ENCODE measurements at regions not wholly inside any gene's neighbourhood (a gene's known extent, or its start where the extent isn't known, plus 50 kb on each side); places are given as distances from the start of the nearest gene placed in this dataset.

GRCh38 chr17:33816036-33816435, 439.0 kb upstream of the CCL2 start:
- H3K9ac ChIP-seq (ENCODE audit: low read depth in 1 of 2, low read length in 2 of 2) = no peak overlapping the region
- no peaks in the 10 kb centered on the region for H3K36me3 ChIP-seq (ENCODE audit: control insufficient read depth in 4 of 4, insufficient read depth in 3 of 4, low read depth in 1 of 4, low read length in 3 of 4)
- H3K4me1 ChIP-seq (ENCODE audit: control insufficient read depth in 4 of 4, insufficient read depth in 4 of 4, low read length in 3 of 4) = no peaks in the 10 kb centered on the region
- 68% methylated on average over 2 of the region's 2 CpGs for WGBS
- no peak for DNase-seq (ENCODE audit: low spot score)
- no peak for TF ChIP-seq RAD21 (IDR thresholded peaks at IDR 0.05)
- no peak for TF ChIP-seq EGR1 (IDR thresholded peaks at IDR 0.05; ENCODE audit: low read depth in 2 of 2)
- no peak for TF ChIP-seq MAX (IDR thresholded peaks at IDR 0.05)
- no peak for TF ChIP-seq ATF3 (IDR thresholded peaks at IDR 0.05)
- TF ChIP-seq ZBTB33 (IDR thresholded peaks at IDR 0.05) = no peak
- no peak for TF ChIP-seq GABPA (IDR thresholded peaks at IDR 0.05 in 1 of 2, conservative IDR thresholded peaks at IDR 0.05 in 1 of 2)
- no peak for TF ChIP-seq HNF4G (IDR thresholded peaks at IDR 0.05)
- TF ChIP-seq HNF4A (conservative IDR thresholded peaks at IDR 0.05) = no peak
- TF ChIP-seq TAF1 (conservative IDR thresholded peaks at IDR 0.05) = no peak
- no peak for TF ChIP-seq CTCF (IDR thresholded peaks at IDR 0.05; ENCODE audit: low read depth, low read length, missing input control)
- no peak for TF ChIP-seq SP1 (IDR thresholded peaks at IDR 0.05)
- no peak for TF ChIP-seq JUND (IDR thresholded peaks at IDR 0.05)
- TF ChIP-seq NR2F2 (IDR thresholded peaks at IDR 0.05) = no peak
- no peak for TF ChIP-seq FOXA1 (IDR thresholded peaks at IDR 0.05)
- TF ChIP-seq FOXA2 (IDR thresholded peaks at IDR 0.05) = no peak
- H3K9me3 ChIP-seq (ENCODE audit: control insufficient read depth in 4 of 4, low read length in 3 of 4) = no peaks in the 10 kb centered on the region
- no peak overlapping the region for H3K27ac ChIP-seq (ENCODE audit: low read depth in 1 of 2, low read length in 2 of 2)
- H3K27me3 ChIP-seq (ENCODE audit: control insufficient read depth in 4 of 4, insufficient read depth in 4 of 4, low read length in 3 of 4) = peaks cover 0 to 12% (median 0%) of the 10 kb centered on the region in 4 donors
- H3K4me3 ChIP-seq (ENCODE audit: low read depth in 1 of 3, low read length in 3 of 3) = no peak overlapping the region

GRCh38 chr17:33816842-33817617, 438.1 kb upstream of the CCL2 start:
- WGBS = 55% methylated on average over 9 of the region's 9 CpGs
- no peak overlapping the region for H3K27ac ChIP-seq (ENCODE audit: low read depth in 1 of 2, low read length in 2 of 2)
- no peak for TF ChIP-seq YY1 (IDR thresholded peaks at IDR 0.05)
- TF ChIP-seq ZBTB33 (IDR thresholded peaks at IDR 0.05) = no peak
- TF ChIP-seq HNF4G (IDR thresholded peaks at IDR 0.05) = no peak
- TF ChIP-seq JUND (IDR thresholded peaks at IDR 0.05) = no peak
- no peak for TF ChIP-seq ATF3 (IDR thresholded peaks at IDR 0.05)
- no peak for TF ChIP-seq FOXA2 (IDR thresholded peaks at IDR 0.05)
- TF ChIP-seq GABPA (IDR thresholded peaks at IDR 0.05 in 1 of 2, conservative IDR thresholded peaks at IDR 0.05 in 1 of 2) = no peak
- TF ChIP-seq SP1 (IDR thresholded peaks at IDR 0.05) = no peak
- TF ChIP-seq RXRA (IDR thresholded peaks at IDR 0.05) = no peak
- TF ChIP-seq MAX (IDR thresholded peaks at IDR 0.05) = no peak
- no peak for TF ChIP-seq HNF4A (conservative IDR thresholded peaks at IDR 0.05)
- TF ChIP-seq REST (IDR thresholded peaks at IDR 0.05) = no peak

More at GRCh38 chr17:33816842-33817617, 438.1 kb upstream of the CCL2 start:
- Histone ChIP-seq H3K9ac (ENCODE audit: low read depth in 1 of 2, low read length in 2 of 2) (no peak overlapping the region), H3K4me1 (ENCODE audit: control insufficient read depth in 4 of 4, insufficient read depth in 4 of 4, low read length in 3 of 4) (no peaks in the 10 kb centered on the region), H3K36me3 (ENCODE audit: control insufficient read depth in 4 of 4, insufficient read depth in 3 of 4, low read depth in 1 of 4, low read length in 3 of 4) (no peaks in the 10 kb centered on the region), H3K4me3 (ENCODE audit: low read depth in 1 of 3, low read length in 3 of 3) (no peak overlapping the region), H3K27me3 (ENCODE audit: control insufficient read depth in 4 of 4, insufficient read depth in 4 of 4, low read length in 3 of 4) (peaks cover 0 to 9% (median 1%) of the 10 kb centered on the region in 4 donors), H3K9me3 (ENCODE audit: control insufficient read depth in 4 of 4, low read length in 3 of 4) (no peaks in the 10 kb centered on the region)
- no peak for DNase-seq (ENCODE audit: low spot score)

Measured in liver (tissue), 8 donors.